ENCODE measurements at regions not wholly inside any gene's neighbourhood (a gene's known extent, or its start where the extent isn't known, plus 50 kb on each side); places are given as distances from the start of the nearest gene placed in this dataset.
"Not testable (repeated sequence)": the region's sequence is repeated elsewhere in the genome, so short reads cannot be mapped to it uniquely, and the experiment has no call there.

DNA sequence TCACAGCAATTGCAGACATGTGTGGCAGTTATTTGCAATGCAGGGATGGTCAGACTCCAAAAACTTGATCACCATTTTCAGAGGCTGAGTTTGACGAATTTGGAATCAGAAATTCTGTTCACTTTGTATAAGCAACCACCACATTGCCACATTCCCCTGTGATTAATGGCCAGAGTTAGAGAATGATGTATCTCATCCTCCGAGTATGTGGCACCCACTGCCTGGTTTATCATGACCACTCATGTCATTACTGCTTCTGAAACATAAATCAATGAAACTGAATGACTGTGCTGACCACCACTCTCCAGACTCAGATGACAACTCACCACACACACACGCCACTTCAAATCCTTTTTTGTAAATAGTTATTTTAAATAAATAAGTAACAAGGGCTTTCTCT, 66.6 kb upstream of the CACHD1 start:
- Histone ChIP-seq H3K27me3 (no peaks in the 10 kb centered on the region), H3K27ac (no peak overlapping the region), H3K9me3 (no peaks in the 10 kb centered on the region), H3K36me3 (no peaks in the 10 kb centered on the region), H3K4me3 (no peak overlapping the region), H3K4me1 (ENCODE audit: insufficient read depth) (no peaks in the 10 kb centered on the region)
- WGBS, 3 donors, result 88 to 90% (median 88%) methylated on average over 3 of the region's 3 CpGs
- TF ChIP-seq POLR2A (IDR thresholded peaks at IDR 0.05), result no peak
- TF ChIP-seq CTCF (IDR thresholded peaks at IDR 0.05), result no peak
- intact Hi-C loops (cut with DNase I), result loop anchor here in 1 of 4 donors (10.0 kb wide), 1 partner anchor 699 kb away; no protein-coding TSS in a partner anchor
- no peak for DNase-seq

DNA sequence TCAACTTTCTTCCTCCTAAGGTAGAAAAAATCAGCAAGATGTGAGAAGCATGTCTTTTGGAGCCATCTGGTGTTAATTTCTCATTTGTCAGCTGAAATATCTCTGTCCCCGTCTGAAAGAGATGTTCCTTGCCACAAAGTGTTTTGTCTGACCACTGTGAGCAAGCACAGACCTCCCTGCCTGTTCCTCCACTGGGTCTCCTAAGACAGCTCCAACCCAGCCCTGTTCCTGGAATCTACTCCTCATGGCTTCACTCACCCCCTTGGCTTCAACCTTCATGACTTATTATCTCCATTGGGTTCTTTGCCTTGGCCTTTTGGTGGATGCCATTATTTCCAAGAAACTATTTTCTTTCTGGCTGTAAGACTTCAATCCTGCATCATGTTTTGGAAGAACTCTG, 65.7 kb upstream of the CACHD1 start:
- WGBS, 3 donors, result 37 to 47% (median 39%) methylated on average over 1 of the region's 1 CpG
- intact Hi-C loops (cut with DNase I), result loop anchor here in 1 of 4 donors (10.0 kb wide), 1 partner anchor 699 kb away; no protein-coding TSS in a partner anchor
- H3K4me3 ChIP-seq, result no peak overlapping the region

DNA sequence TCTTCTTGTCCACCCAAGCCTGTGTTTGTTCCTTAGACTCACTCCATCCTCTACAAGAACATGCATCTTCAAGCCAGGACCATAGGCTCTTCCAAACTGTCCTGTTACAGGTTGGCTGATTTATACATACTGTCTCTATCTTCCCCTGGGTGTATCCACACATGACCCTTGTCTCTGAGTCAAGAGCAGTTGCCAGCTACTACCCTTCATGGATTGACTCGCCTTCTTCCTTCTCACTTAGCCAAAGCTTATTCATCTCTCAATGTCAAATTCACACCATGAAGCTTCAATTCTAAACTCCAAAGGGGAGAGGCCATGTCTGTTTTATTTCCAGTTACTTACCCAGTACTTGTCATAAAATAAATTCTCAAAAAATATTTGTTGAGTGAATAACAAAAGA, 64.1 kb upstream of the CACHD1 start:
- TF ChIP-seq EP300 (IDR thresholded peaks at IDR 0.05), result no peak
- no peak for DNase-seq
- Histone ChIP-seq H3K4me1 (ENCODE audit: insufficient read depth) (no peaks in the 10 kb centered on the region), H3K9me3 (no peaks in the 10 kb centered on the region), H3K27ac (no peak overlapping the region), H3K4me3 (no peak overlapping the region), H3K27me3 (no peaks in the 10 kb centered on the region), H3K36me3 (no peaks in the 10 kb centered on the region)
- WGBS, 3 donors, result 86 to 96% (median 94%) methylated on average over 1 of the region's 1 CpG
- intact Hi-C loops (cut with DNase I), result loop anchor here in 1 of 4 donors (10.0 kb wide), 1 partner anchor 701 kb away; no protein-coding TSS in a partner anchor

More for the DNA sequence above, 65.7 kb upstream of the CACHD1 start:
- no peak for TF ChIP-seq POLR2A (IDR thresholded peaks at IDR 0.05)
- no peak for TF ChIP-seq CTCF (IDR thresholded peaks at IDR 0.05)
- TF ChIP-seq EP300 (IDR thresholded peaks at IDR 0.05), result no peak
- Histone ChIP-seq H3K27ac (no peak overlapping the region), H3K36me3 (no peaks in the 10 kb centered on the region), H3K4me1 (ENCODE audit: insufficient read depth) (no peaks in the 10 kb centered on the region), H3K27me3 (no peaks in the 10 kb centered on the region), H3K9me3 (no peaks in the 10 kb centered on the region)
- no peak for DNase-seq

- WGBS, 3 donors, result 95 to 96% (median 95%) methylated on average over 1 of the region's 1 CpG
- no peak overlapping the region for H3K4me3 ChIP-seq
These were observed 59.7 kb upstream of the CACHD1 start for GRCh38 chr1:64410217-64410616.

DNA sequence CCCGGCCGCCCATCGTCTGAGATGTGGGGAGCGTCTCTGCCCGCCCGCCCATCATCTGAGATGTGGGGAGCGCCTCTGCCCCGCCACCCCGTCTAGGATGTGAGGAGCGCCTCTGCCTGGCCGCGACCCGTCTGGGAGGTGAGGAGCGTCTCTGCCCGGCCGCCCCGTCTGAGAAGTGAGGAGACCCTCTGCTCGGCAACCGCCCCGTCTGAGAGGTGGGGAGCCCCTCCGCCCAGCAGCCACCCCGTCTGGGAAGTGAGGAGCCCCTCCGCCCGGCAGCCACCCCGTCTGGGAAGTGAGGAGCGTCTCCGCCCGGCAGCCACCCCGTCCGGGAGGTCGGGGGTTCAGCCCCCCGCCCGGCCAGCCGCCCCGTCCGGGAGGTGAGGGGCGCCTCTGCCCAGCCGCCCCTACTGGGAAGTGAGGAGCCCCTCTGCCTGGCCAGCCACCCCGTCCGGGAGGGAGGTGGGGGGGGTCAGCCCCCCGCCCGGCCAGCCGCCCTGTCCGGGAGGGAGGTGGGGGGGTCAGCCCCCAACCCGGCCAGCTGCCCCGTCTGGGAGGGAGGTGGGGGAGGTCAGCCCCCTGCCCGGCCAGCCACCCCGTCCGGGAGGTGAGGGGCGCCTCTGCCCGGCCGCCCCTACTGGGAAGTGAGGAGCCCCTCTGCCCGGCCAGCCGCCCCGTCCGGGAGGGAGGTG, 54.9 kb upstream of the CACHD1 start:
- H3K4me3 ChIP-seq; H3K27me3 ChIP-seq; DNase-seq; H3K4me1 ChIP-seq (ENCODE audit: insufficient read depth); H3K27ac ChIP-seq; H3K36me3 ChIP-seq; H3K9me3 ChIP-seq; intact Hi-C loops (cut with DNase I): not testable (repeated sequence)
- 92 to 98% (median 95%) methylated on average over 18 to 39 of the region's 56 CpGs for WGBS, 3 donors

More at GRCh38 chr1:64410217-64410616, 59.7 kb upstream of the CACHD1 start:
- DNase-seq, result no peak
- intact Hi-C loops (cut with DNase I), result no loop called here
- H3K4me1 ChIP-seq (ENCODE audit: insufficient read depth), result no peaks in the 10 kb centered on the region
- TF ChIP-seq POLR2A (IDR thresholded peaks at IDR 0.05) (no peak), CTCF (IDR thresholded peaks at IDR 0.05) (no peak), EP300 (IDR thresholded peaks at IDR 0.05) (no peak)
- H3K27me3 ChIP-seq, result no peaks in the 10 kb centered on the region
- no peak overlapping the region for H3K27ac ChIP-seq
- no peaks in the 10 kb centered on the region for H3K36me3 ChIP-seq
- no peaks in the 10 kb centered on the region for H3K9me3 ChIP-seq
